Neural cell (in vitro differentiated cells): ENCODE measurements at regions not wholly inside any gene's neighbourhood (a gene's known extent, or its start where the extent isn't known, plus 50 kb on each side); places are given as distances from the start of the nearest gene placed in this dataset.

Source experiments
- H2AFZ ChIP-seq: fragments of 200-600, 300-800 bp; sonication (generic), shearing (Covaris generic); 2 replicates; pipeline ENCODE4 v1.6.0; 2014; ENCODE audit warnings: low read depth, mild to moderate bottlenecking, antibody characterized with exemption, low read length, moderate library complexity
- H3F3A ChIP-seq: fragments of 200-600 bp; shearing (Covaris generic); 2 replicates; pipeline ENCODE4 v1.6.1; 2016; ENCODE audit warnings: mild to moderate bottlenecking, moderate library complexity, mixed read lengths, antibody characterized with exemption, low read length; ENCODE audit not compliant: insufficient read depth, poor library complexity, severe bottlenecking
- H3K27ac ChIP-seq: fragments of 200-600, 300-800 bp; sonication (generic), shearing (Covaris generic); 2 replicates; pipeline ENCODE4 v1.5.1; 2014; ENCODE audit warnings: mild to moderate bottlenecking, low read length, moderate library complexity
- H3K27me3 ChIP-seq: fragments of 300-800, 200-600 bp; sonication (generic), shearing (Covaris generic); 2 replicates; pipeline ENCODE4 v1.6.0; 2014; ENCODE audit warnings: mild to moderate bottlenecking, low read depth, low read length, moderate library complexity; ENCODE audit not compliant: insufficient read depth
- H3K36me3 ChIP-seq: fragments of 300-800, 200-600 bp; sonication (generic), shearing (Covaris generic); 2 replicates; pipeline ENCODE4 v1.5.1; 2014; ENCODE audit warnings: mild to moderate bottlenecking, antibody characterized with exemption, low read length, moderate library complexity; ENCODE audit not compliant: insufficient read depth
- H3K4me2 ChIP-seq: fragments of 300-800, 200-600 bp; sonication (generic), shearing (Covaris generic); 2 replicates; pipeline ENCODE4 v1.6.0; 2014; ENCODE audit warnings: mild to moderate bottlenecking, low read length
- H3K4me3 ChIP-seq: fragments of 300-800, 200-600 bp; sonication (generic), shearing (Covaris generic); 2 replicates; pipeline ENCODE4 v1.5.1; 2014; ENCODE audit warnings: mild to moderate bottlenecking, low read length, moderate library complexity
- H3K79me2 ChIP-seq: fragments of 200-600 bp; shearing (Covaris generic); replicated peaks from 2 replicates; pipeline ENCODE4 v1.6.0; 2014; ENCODE audit warnings: mild to moderate bottlenecking, low read length, moderate library complexity; ENCODE audit not compliant: insufficient read depth
- H3K9ac ChIP-seq: fragments of 300-800, 200-600 bp; sonication (generic), shearing (Covaris generic); 2 replicates; pipeline ENCODE4 v1.6.1; 2016; ENCODE audit warnings: mild to moderate bottlenecking, low read length, mixed read lengths
- H3K9me2 ChIP-seq: fragments of 200-600 bp; shearing (Covaris generic); 2 replicates; pipeline ENCODE4 v1.6.1; 2016; ENCODE audit warnings: mild to moderate bottlenecking, low read length, mixed read lengths; ENCODE audit not compliant: insufficient read depth
- H3K9me3 ChIP-seq: fragments of 200-600, 300-800 bp; sonication (generic), shearing (Covaris generic); 2 replicates; pipeline ENCODE4 v1.6.1; 2016; ENCODE audit warnings: mild to moderate bottlenecking, mixed run types, low read length, moderate library complexity, mixed read lengths
- H4K20me1 ChIP-seq: fragments of 200-600 bp; shearing (Covaris generic); 2 replicates; pipeline ENCODE4 v1.6.1; 2016; ENCODE audit warnings: mild to moderate bottlenecking, mixed run types; ENCODE audit not compliant: insufficient read depth
- EP300 ChIP-seq: fragments of 450-650 bp; conservative IDR thresholded peaks from 2 replicates; pipeline ENCODE4 v1.6.1; 2014; ENCODE audit warnings: antibody characterized with exemption, mild to moderate bottlenecking, moderate library complexity; ENCODE audit not compliant: poor library complexity, severe bottlenecking
- EZH2 ChIP-seq: fragments of 200-600, 300-800 bp; shearing (Covaris generic), sonication (generic); IDR thresholded peaks from 2 replicates; pipeline ENCODE4 v1.6.1; 2014; ENCODE audit warnings: antibody characterized with exemption, low read length, borderline replicate concordance, mild to moderate bottlenecking; ENCODE audit not compliant: insufficient read depth, poor library complexity, severe bottlenecking
- MXI1 ChIP-seq: fragments of 450-650 bp; conservative IDR thresholded peaks from 2 replicates; pipeline ENCODE4 v1.6.1; 2014; ENCODE audit warnings: antibody characterized with exemption, mild to moderate bottlenecking; ENCODE audit not compliant: poor library complexity, severe bottlenecking
- POLR2AphosphoS5 ChIP-seq: IDR thresholded peaks from 2 replicates; pipeline ENCODE4 v1.6.1; 2012
- RAD21 ChIP-seq: fragments of 450-650 bp; conservative IDR thresholded peaks from 2 replicates; pipeline ENCODE4 v1.6.1; 2014; ENCODE audit warnings: antibody characterized with exemption, mild to moderate bottlenecking, moderate library complexity
- SMC3 ChIP-seq: fragments of 450-650 bp; conservative IDR thresholded peaks from 2 replicates; pipeline ENCODE4 v1.6.1; 2014; ENCODE audit warnings: antibody characterized with exemption, mild to moderate bottlenecking, moderate library complexity; ENCODE audit not compliant: poor library complexity
- TAF1 ChIP-seq: IDR thresholded peaks from 2 replicates; pipeline ENCODE4 v1.6.1; 2012; ENCODE audit warnings: low read depth
- TF ChIP-seq, protein P1 (sequence below): fragments of 450-650 bp; IDR thresholded peaks from 2 replicates; pipeline ENCODE4 v1.5.1; 2014; ENCODE audit warnings: antibody characterized with exemption, mild to moderate bottlenecking, moderate library complexity; ENCODE audit not compliant: poor library complexity, severe bottlenecking
- TF ChIP-seq, protein P2 (sequence below): IDR thresholded peaks from 2 replicates; pipeline ENCODE4 v1.6.1; 2012; ENCODE audit warnings: borderline replicate concordance

DNA sequence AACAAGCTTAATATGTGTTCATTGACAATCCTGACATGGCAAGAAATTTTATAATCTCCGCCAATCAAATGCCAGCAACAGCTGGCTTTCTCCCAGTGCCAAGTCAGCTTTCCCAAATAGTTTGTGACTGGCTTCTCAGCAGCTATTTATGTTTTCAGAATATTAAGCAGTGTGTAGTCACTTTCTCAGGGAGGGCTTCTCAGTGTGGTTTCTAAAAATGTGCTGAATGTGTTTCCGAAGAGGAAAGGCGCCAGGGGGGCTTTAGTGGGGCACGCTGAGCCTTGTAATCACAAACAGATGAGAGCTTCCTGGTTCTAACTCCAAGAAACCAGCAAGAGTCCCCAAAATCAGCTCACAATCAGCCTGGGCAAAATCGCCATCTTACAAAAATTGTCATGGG, 258.7 kb upstream of the CPEB2 start:
- no peak overlapping the region for H3K4me2 ChIP-seq
- TF ChIP-seq, protein P1, sequence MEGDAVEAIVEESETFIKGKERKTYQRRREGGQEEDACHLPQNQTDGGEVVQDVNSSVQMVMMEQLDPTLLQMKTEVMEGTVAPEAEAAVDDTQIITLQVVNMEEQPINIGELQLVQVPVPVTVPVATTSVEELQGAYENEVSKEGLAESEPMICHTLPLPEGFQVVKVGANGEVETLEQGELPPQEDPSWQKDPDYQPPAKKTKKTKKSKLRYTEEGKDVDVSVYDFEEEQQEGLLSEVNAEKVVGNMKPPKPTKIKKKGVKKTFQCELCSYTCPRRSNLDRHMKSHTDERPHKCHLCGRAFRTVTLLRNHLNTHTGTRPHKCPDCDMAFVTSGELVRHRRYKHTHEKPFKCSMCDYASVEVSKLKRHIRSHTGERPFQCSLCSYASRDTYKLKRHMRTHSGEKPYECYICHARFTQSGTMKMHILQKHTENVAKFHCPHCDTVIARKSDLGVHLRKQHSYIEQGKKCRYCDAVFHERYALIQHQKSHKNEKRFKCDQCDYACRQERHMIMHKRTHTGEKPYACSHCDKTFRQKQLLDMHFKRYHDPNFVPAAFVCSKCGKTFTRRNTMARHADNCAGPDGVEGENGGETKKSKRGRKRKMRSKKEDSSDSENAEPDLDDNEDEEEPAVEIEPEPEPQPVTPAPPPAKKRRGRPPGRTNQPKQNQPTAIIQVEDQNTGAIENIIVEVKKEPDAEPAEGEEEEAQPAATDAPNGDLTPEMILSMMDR: no peak
- no peak for TF ChIP-seq EP300
- TF ChIP-seq, protein P2, sequence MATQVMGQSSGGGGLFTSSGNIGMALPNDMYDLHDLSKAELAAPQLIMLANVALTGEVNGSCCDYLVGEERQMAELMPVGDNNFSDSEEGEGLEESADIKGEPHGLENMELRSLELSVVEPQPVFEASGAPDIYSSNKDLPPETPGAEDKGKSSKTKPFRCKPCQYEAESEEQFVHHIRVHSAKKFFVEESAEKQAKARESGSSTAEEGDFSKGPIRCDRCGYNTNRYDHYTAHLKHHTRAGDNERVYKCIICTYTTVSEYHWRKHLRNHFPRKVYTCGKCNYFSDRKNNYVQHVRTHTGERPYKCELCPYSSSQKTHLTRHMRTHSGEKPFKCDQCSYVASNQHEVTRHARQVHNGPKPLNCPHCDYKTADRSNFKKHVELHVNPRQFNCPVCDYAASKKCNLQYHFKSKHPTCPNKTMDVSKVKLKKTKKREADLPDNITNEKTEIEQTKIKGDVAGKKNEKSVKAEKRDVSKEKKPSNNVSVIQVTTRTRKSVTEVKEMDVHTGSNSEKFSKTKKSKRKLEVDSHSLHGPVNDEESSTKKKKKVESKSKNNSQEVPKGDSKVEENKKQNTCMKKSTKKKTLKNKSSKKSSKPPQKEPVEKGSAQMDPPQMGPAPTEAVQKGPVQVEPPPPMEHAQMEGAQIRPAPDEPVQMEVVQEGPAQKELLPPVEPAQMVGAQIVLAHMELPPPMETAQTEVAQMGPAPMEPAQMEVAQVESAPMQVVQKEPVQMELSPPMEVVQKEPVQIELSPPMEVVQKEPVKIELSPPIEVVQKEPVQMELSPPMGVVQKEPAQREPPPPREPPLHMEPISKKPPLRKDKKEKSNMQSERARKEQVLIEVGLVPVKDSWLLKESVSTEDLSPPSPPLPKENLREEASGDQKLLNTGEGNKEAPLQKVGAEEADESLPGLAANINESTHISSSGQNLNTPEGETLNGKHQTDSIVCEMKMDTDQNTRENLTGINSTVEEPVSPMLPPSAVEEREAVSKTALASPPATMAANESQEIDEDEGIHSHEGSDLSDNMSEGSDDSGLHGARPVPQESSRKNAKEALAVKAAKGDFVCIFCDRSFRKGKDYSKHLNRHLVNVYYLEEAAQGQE: no peak
- no peak for TF ChIP-seq EZH2
- TF ChIP-seq TAF1: no peak
- TF ChIP-seq SMC3: no peak
- TF ChIP-seq RAD21: no peak
- no peak for TF ChIP-seq MXI1
- no peak for TF ChIP-seq POLR2AphosphoS5
- no peaks in the 10 kb centered on the region for H3K36me3 ChIP-seq
- no peak overlapping the region for H2AFZ ChIP-seq
- H4K20me1 ChIP-seq: no peaks in the 10 kb centered on the region
- no peaks in the 10 kb centered on the region for H3K79me2 ChIP-seq
- no peaks in the 10 kb centered on the region for H3K9me3 ChIP-seq
- no peaks in the 10 kb centered on the region for H3K27me3 ChIP-seq
- no peak overlapping the region for H3K4me3 ChIP-seq
- H3F3A ChIP-seq: no peaks in the 10 kb centered on the region
- no peaks in the 10 kb centered on the region for H3K9me2 ChIP-seq
- no peak overlapping the region for H3K9ac ChIP-seq
- H3K27ac ChIP-seq: no peak overlapping the region

DNA sequence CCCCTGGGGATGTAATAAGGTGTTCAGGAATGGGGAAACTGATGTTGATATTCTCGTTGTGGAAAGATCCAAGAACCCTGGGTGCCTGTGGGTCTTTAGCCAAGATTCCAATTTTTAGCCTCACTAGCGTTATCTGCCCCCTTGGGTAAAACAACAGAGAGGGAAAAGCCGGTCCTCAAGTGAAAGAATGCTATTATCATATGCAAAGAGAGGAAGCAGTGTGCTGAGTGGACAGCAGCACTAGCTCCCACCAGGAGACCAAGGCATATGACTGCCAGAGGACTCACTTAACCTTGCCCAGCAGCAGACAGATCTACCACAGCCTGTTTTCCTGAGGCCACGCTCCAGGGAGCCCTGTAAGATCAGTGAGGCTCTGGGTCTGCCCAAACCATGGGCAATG, 257.9 kb upstream of the CPEB2 start:
- no peak overlapping the region for H2AFZ ChIP-seq
- TF ChIP-seq MXI1 (no peak), SMC3 (no peak), EZH2 (no peak), TAF1 (no peak), POLR2AphosphoS5 (no peak)
- TF ChIP-seq, protein P2: no peak
- TF ChIP-seq, protein P1: no peak
- H3K4me3 ChIP-seq: no peak overlapping the region
- no peaks in the 10 kb centered on the region for H3K27me3 ChIP-seq
- H3K9me3 ChIP-seq: no peaks in the 10 kb centered on the region
- no peaks in the 10 kb centered on the region for H3K9me2 ChIP-seq
- H3K79me2 ChIP-seq: no peaks in the 10 kb centered on the region
- no peak overlapping the region for H3K9ac ChIP-seq
- H3F3A ChIP-seq: no peaks in the 10 kb centered on the region
- H4K20me1 ChIP-seq: no peaks in the 10 kb centered on the region
- H3K36me3 ChIP-seq: no peaks in the 10 kb centered on the region
- no peak overlapping the region for H3K4me2 ChIP-seq
- no peak overlapping the region for H3K27ac ChIP-seq
